A549 (cell line): ENCODE measurements at regions not wholly inside any gene's neighbourhood (a gene's known extent, or its start where the extent isn't known, plus 50 kb on each side); places are given as distances from the start of the nearest gene placed in this dataset.

Experiments used
- ATAC-seq, 2 experiments: fragments of 200-7000 bp in 1 of 2; fragments of >200 bp in 1 of 2; cut with Nextera tagmentation in 1 of 2; cut with Tn5 transposase in 1 of 2; 3 replicates each; pipeline versions ENCODE4 v1.8.0 to v1.9.1; 2018 to 2020; ENCODE audit warnings: mild to moderate bottlenecking in 1 of 2, moderate library complexity in 1 of 2
- CTCF ChIA-PET: fragments of 300-600 bp; sonication (Branson Sonifier 250); formaldehyde crosslinking; extraction: SDS; loops from one replicate; lab custom pipeline; 2021; ENCODE audit warnings: antibody characterized with exemption, inconsistent platforms; lab: Yijun Ruan, JAX
- POLR2A ChIA-PET: fragments of 350-600 bp; formaldehyde crosslinking; extraction: SDS; loops from one replicate; lab custom pipeline; 2021; ENCODE audit warnings: antibody characterized with exemption, inconsistent platforms; lab: Yijun Ruan, JAX
- DNase-seq, 2 experiments: peaks; one replicate each; pipeline versions ENCODE4 v3.0.0 to v3.0.0-alpha.2; 2011 to 2016; ENCODE audit warnings: low read depth in 1 of 2, low spot score in 1 of 2
- FAIRE-seq: peaks from 2 replicates; lab custom pipeline; 2011; peaks lifted over from hg19 to GRCh38; lab: Jason Lieb, UNC
- H3K27ac ChIP-seq, 2 experiments: fragments of >200 bp; sonication (Bioruptor Twin); formaldehyde crosslinking; 3 replicates each; pipeline ENCODE4 v1.5.1; 2016 to 2017
- H3K4me1 ChIP-seq: fragments of >200 bp; sonication (Bioruptor Twin); formaldehyde crosslinking; 3 replicates; pipeline ENCODE4 v1.6.1; 2016
- H3K4me2 ChIP-seq: fragments of >200 bp; sonication (Bioruptor Twin); formaldehyde crosslinking; 3 replicates; pipeline ENCODE4 v1.6.1; 2016
- H3K4me3 ChIP-seq: fragments of >200 bp; sonication (Bioruptor Twin); formaldehyde crosslinking; 3 replicates; pipeline ENCODE4 v1.5.1; 2016
- H3K9me3 ChIP-seq: fragments of >200 bp; sonication (Bioruptor Twin); formaldehyde crosslinking; 3 replicates; pipeline ENCODE4 v1.6.1; 2016
- BHLHE40 ChIP-seq: IDR thresholded peaks from 2 replicates; pipeline ENCODE4 v1.6.1; 2012; ENCODE audit warnings: low read depth, low read length, inconsistent platforms
- CHD2 ChIP-seq: fragments of 150-350 bp; IDR thresholded peaks from 2 replicates; pipeline ENCODE4 v1.6.1; 2014; ENCODE audit warnings: low read length; ENCODE audit not compliant: partially characterized antibody
- CHD4 ChIP-seq: fragments of 200-600 bp; sonication (generic); IDR thresholded peaks from 2 replicates; pipeline ENCODE4 v1.6.1; 2016; ENCODE audit warnings: antibody characterized with exemption, mild to moderate bottlenecking, borderline replicate concordance
- EHF ChIP-seq: fragments of 250-450 bp; sonication (Bioruptor Pico); IDR thresholded peaks from 2 replicates; pipeline ENCODE4 v1.5.0; 2020; ENCODE audit warnings: mild to moderate bottlenecking
- EHMT2 ChIP-seq: fragments of 200-600 bp; sonication (generic); IDR thresholded peaks from 2 replicates; pipeline ENCODE4 v1.6.1; 2016; ENCODE audit warnings: antibody characterized with exemption, low read depth, mild to moderate bottlenecking, moderate library complexity
- FOSL2 ChIP-seq, 2 experiments: fragments of 450-650 bp in 1 of 2; fragments of >200 bp in 1 of 2; sonication (Bioruptor Twin) in 1 of 2; formaldehyde crosslinking; IDR thresholded peaks; 2 replicates each; pipeline versions ENCODE4 v1.5.0 to v1.6.1; 2016 to 2020; ENCODE audit warnings: mild to moderate bottlenecking in 1 of 2, moderate library complexity in 1 of 2
- FOXS1 ChIP-seq: fragments of 250-450 bp; sonication (Bioruptor Pico); IDR thresholded peaks from 2 replicates; pipeline ENCODE4 v1.5.0; 2020; ENCODE audit warnings: mild to moderate bottlenecking, moderate library complexity
- GATA3 ChIP-seq: IDR thresholded peaks from 2 replicates; pipeline ENCODE4 v1.6.1; 2012; ENCODE audit warnings: borderline replicate concordance
- JUNB ChIP-seq: fragments of >200 bp; sonication (Bioruptor Twin); formaldehyde crosslinking; IDR thresholded peaks from 2 replicates; pipeline ENCODE4 v1.6.1; 2016
- MAFK ChIP-seq: fragments of 450-650 bp; IDR thresholded peaks from 2 replicates; pipeline ENCODE4 v1.6.1; 2014; ENCODE audit not compliant: partially characterized antibody
- MAZ ChIP-seq: fragments of 150-350 bp; IDR thresholded peaks from 2 replicates; pipeline ENCODE4 v1.6.1; 2014; ENCODE audit warnings: antibody characterized with exemption, low read depth, low read length, borderline replicate concordance
- NR3C1 ChIP-seq: fragments of >200 bp; sonication (Bioruptor Twin); formaldehyde crosslinking; IDR thresholded peaks from 3 replicates; pipeline ENCODE4 v1.6.1; 2017
- RAD21 ChIP-seq, 2 experiments: fragments of >200 bp in 1 of 2; sonication (Bioruptor Twin) in 1 of 2; formaldehyde crosslinking in 1 of 2; IDR thresholded peaks in 1 of 2; conservative IDR thresholded peaks in 1 of 2; 2 replicates in 1 of 2; 3 replicates in 1 of 2; pipeline ENCODE4 v1.6.1; 2012 to 2018; ENCODE audit warnings: inconsistent platforms in 1 of 2
- RNF2 ChIP-seq: fragments of 200-600 bp; sonication (generic); IDR thresholded peaks from 2 replicates; pipeline ENCODE4 v1.6.1; 2016; ENCODE audit warnings: low read depth, mild to moderate bottlenecking, antibody characterized with exemption, moderate library complexity, borderline replicate concordance
- TFCP2L1 ChIP-seq: fragments of 250-450 bp; sonication (Bioruptor Pico); IDR thresholded peaks from 2 replicates; pipeline ENCODE4 v1.5.0; 2021; ENCODE audit warnings: mild to moderate bottlenecking
- TP53 ChIP-seq: fragments of 250-450 bp; sonication (Bioruptor Pico); IDR thresholded peaks from 2 replicates; pipeline ENCODE4 v1.5.0; 2021; ENCODE audit warnings: mild to moderate bottlenecking, moderate library complexity
- ZFP36 ChIP-seq: fragments of 450-650 bp; IDR thresholded peaks from 2 replicates; pipeline ENCODE4 v1.6.1; 2014; ENCODE audit warnings: borderline replicate concordance; ENCODE audit not compliant: partially characterized antibody
- WGBS: methylation state at CpG from one replicate; pipeline ENCODE4 v1.1.6; 2017; ENCODE audit errors: missing lambda C conversion rate; 5-methylcytosine and 5-hydroxymethylcytosine counted together
- TF ChIP-seq, protein P1 (sequence below): fragments of >200 bp; sonication (Bioruptor Twin); formaldehyde crosslinking; IDR thresholded peaks from 2 replicates; pipeline ENCODE4 v1.6.1; 2016
- TF ChIP-seq, protein P2 (sequence below): fragments of >200 bp; sonication (Bioruptor Twin); formaldehyde crosslinking; IDR thresholded peaks from 3 replicates; pipeline ENCODE4 v1.6.1; 2016
- TF ChIP-seq, protein P3 (sequence below): fragments of 250-450 bp; sonication (Bioruptor Pico); IDR thresholded peaks from 2 replicates; pipeline ENCODE4 v1.5.0; 2021; ENCODE audit warnings: mild to moderate bottlenecking, moderate library complexity, borderline replicate concordance
- TF ChIP-seq, protein P4 (sequence below): fragments of >200 bp; sonication (Bioruptor Twin); formaldehyde crosslinking; IDR thresholded peaks from 3 replicates; pipeline ENCODE4 v1.5.1; 2016
- TF ChIP-seq, protein P5 (sequence below): fragments of 250-450 bp; sonication (Bioruptor Pico); IDR thresholded peaks from 2 replicates; pipeline ENCODE4 v1.5.0; 2020; ENCODE audit warnings: low read depth, mild to moderate bottlenecking, moderate library complexity

DNA sequence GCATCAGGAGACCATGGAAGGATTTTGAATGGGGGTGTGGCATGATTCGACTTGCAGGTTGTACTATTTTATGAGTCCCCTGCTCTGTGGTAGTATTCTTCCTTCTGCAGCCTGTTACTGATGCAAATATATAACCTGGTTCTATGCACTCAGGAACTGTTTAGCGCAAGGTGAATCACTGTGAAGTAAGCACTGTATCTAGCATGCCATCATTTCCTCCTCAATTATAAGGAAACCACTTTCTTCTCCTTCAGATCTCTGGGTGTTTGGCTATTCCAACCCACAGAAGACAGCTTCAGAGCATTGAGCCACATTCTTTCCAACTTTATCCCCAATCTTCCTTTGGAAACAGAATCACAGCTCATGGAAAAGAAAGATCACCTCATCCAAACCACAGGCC, 176.7 kb downstream of the DIPK2A start:
- FAIRE-seq (no peak), DNase-seq (no peak), ATAC-seq (no peak)
- H3K4me1 ChIP-seq = no peaks in the 10 kb centered on the region
- no peak overlapping the region for H3K27ac ChIP-seq
- WGBS = 36% methylated on average over 2 of the region's 2 CpGs
- TF ChIP-seq FOSL2 (IDR thresholded peaks at IDR 0.05) (no peak), FOSL2 (CRISPR knock-in tag; IDR thresholded peaks at IDR 0.05) (no peak), CHD2 (no peak), TFCP2L1 (CRISPR knock-in tag) (no peak)
- no peaks in the 10 kb centered on the region for H3K9me3 ChIP-seq
- CTCF ChIA-PET = no interaction called here
- no peak overlapping the region for H3K4me2 ChIP-seq
- no peak overlapping the region for H3K4me3 ChIP-seq
- POLR2A ChIA-PET = no interaction called here

DNA sequence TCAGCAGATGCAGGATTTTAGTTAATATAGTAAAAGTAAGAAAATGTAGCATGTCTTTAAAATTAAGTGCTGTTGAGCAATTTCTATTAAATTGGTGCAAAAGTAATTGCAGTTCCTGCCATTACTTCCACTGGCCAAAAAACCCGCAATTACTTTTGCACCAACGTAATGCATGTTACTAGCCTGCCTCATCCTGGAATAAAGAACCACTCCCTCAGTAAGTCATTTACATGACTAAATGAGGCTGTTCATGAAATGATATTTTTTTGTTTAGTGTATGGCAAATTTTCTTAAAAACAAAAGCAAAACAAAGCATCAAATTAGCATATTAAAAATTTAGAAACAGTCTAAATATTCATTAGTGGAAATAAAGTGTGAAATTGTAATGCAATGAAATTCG, 180.4 kb downstream of the DIPK2A start:
- DNase-seq (no peak), ATAC-seq (no peak), FAIRE-seq (no peak)
- H3K9me3 ChIP-seq = no peaks in the 10 kb centered on the region
- no peak overlapping the region for H3K4me3 ChIP-seq
- H3K4me1 ChIP-seq = no peaks in the 10 kb centered on the region
- 30% methylated on average over 3 of the region's 3 CpGs for WGBS
- CTCF ChIA-PET = no interaction called here
- POLR2A ChIA-PET = no interaction called here
- no peak for TF ChIP-seq TP53 (CRISPR knock-in tag)
- TF ChIP-seq, all 56 proteins: peak for 0
- H3K4me2 ChIP-seq = no peak overlapping the region
- H3K27ac ChIP-seq = no peak overlapping the region

DNA sequence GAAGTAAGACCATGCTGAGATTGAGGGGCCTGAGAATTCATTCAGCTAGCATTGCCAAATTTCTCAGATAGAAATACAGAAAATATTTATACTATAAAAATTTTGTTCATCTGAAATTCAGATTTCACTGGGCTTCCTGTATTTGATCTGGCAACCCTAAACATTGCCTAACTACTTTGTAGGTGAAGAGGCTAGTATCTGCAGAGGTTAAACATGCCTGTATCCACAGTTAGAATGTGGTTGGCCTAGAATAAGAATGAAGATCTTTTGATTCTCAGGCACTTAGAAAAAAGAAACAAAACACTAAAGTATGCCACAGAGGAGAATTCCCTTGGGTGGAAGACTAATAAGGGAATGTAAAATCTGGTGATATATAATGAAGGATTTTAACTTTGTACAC, 189.0 kb downstream of the DIPK2A start:
- FAIRE-seq (no peak), ATAC-seq (no peak), DNase-seq (no peak)
- TF ChIP-seq TFCP2L1 (CRISPR knock-in tag) = no peak
- no peak for TF ChIP-seq MAZ
- TF ChIP-seq, protein P1, sequence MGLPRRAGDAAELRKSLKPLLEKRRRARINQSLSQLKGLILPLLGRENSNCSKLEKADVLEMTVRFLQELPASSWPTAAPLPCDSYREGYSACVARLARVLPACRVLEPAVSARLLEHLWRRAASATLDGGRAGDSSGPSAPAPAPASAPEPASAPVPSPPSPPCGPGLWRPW = no peak
- no peak for TF ChIP-seq RAD21 (conservative IDR thresholded peaks at IDR 0.05 in 1 of 2, IDR thresholded peaks at IDR 0.05 in 1 of 2)
- TF ChIP-seq, protein P2, sequence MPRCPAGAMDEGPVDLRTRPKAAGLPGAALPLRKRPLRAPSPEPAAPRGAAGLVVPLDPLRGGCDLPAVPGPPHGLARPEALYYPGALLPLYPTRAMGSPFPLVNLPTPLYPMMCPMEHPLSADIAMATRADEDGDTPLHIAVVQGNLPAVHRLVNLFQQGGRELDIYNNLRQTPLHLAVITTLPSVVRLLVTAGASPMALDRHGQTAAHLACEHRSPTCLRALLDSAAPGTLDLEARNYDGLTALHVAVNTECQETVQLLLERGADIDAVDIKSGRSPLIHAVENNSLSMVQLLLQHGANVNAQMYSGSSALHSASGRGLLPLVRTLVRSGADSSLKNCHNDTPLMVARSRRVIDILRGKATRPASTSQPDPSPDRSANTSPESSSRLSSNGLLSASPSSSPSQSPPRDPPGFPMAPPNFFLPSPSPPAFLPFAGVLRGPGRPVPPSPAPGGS = no peak
- no peak for TF ChIP-seq CHD2
- TF ChIP-seq, protein P3, sequence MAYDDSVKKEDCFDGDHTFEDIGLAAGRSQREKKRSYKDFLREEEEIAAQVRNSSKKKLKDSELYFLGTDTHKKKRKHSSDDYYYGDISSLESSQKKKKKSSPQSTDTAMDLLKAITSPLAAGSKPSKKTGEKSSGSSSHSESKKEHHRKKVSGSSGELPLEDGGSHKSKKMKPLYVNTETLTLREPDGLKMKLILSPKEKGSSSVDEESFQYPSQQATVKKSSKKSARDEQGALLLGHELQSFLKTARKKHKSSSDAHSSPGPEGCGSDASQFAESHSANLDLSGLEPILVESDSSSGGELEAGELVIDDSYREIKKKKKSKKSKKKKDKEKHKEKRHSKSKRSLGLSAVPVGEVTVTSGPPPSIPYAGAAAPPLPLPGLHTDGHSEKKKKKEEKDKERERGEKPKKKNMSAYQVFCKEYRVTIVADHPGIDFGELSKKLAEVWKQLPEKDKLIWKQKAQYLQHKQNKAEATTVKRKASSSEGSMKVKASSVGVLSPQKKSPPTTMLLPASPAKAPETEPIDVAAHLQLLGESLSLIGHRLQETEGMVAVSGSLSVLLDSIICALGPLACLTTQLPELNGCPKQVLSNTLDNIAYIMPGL (CRISPR knock-in tag) = no peak
- TF ChIP-seq BHLHE40 = no peak
- TF ChIP-seq EHF = no peak
- ChIA-PET POLR2A (no interaction called here), CTCF (no interaction called here)
- Histone ChIP-seq H3K4me3 (no peak overlapping the region), H3K4me1 (peaks cover 9% of the 10 kb centered on the region; the same call in 2 of the 3 replicates), H3K27ac (no peak overlapping the region), H3K9me3 (0 out of 3 replicates have a peak, but pooled peaks cover 2% of the 10 kb centered on the region), H3K4me2 (no peak overlapping the region)

DNA sequence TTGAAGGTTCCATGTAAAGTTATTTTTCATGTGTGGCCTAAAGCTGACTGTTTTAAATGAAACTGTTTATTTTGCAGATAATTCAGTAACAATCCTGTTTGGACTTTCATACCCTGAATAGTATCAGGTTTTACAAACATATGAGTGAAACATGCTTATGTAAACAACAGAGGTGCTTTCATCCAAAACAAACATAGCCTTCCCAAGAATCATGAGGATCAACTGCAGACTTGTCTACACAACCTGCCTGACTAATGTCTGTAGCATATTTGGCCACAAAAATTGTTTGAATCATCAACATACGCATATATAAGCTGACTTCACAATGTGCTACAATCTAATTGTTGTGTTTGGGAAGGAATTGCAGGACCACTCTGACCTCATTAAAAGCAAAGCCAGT, 190.4 kb downstream of the DIPK2A start:
- FAIRE-seq = no peak
- Histone ChIP-seq H3K4me3 (no peak overlapping the region), H3K9me3 (0 out of 3 replicates have a peak, but pooled peaks cover 2% of the 10 kb centered on the region), H3K4me2 (0 out of 3 replicates have a peak overlapping the region, but pooled peaks have one; percentile 2), H3K4me1 (peaks cover 9% of the 10 kb centered on the region; the same call in 2 of the 3 replicates), H3K27ac (no peak overlapping the region)
- POLR2A ChIA-PET = no interaction called here
- CTCF ChIA-PET = no interaction called here
- DNase-seq = peak; percentile 12 to 67
- WGBS = 0% methylated on average over 1 of the region's 1 CpG
- peak; percentile 59 to 73; a peak in 4 of 6 replicates for ATAC-seq
- TF ChIP-seq NR3C1 (no peak), JUNB (peak; percentile 29; the same call in 1 of the 2 replicates), EHMT2 (no peak), FOXS1 (CRISPR knock-in tag) (0 out of 2 replicates have a peak, but pooled peaks have one; percentile 80), EHF (no peak), RNF2 (no peak), GATA3 (peak; percentile 28; the same call in 1 of the 2 replicates), CHD4 (no peak), ZFP36 (no peak), MAFK (no peak)
- TF ChIP-seq, protein P4, sequence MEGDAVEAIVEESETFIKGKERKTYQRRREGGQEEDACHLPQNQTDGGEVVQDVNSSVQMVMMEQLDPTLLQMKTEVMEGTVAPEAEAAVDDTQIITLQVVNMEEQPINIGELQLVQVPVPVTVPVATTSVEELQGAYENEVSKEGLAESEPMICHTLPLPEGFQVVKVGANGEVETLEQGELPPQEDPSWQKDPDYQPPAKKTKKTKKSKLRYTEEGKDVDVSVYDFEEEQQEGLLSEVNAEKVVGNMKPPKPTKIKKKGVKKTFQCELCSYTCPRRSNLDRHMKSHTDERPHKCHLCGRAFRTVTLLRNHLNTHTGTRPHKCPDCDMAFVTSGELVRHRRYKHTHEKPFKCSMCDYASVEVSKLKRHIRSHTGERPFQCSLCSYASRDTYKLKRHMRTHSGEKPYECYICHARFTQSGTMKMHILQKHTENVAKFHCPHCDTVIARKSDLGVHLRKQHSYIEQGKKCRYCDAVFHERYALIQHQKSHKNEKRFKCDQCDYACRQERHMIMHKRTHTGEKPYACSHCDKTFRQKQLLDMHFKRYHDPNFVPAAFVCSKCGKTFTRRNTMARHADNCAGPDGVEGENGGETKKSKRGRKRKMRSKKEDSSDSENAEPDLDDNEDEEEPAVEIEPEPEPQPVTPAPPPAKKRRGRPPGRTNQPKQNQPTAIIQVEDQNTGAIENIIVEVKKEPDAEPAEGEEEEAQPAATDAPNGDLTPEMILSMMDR = no peak
- TF ChIP-seq, protein P3 (CRISPR knock-in tag) = no peak
- TF ChIP-seq, protein P5, sequence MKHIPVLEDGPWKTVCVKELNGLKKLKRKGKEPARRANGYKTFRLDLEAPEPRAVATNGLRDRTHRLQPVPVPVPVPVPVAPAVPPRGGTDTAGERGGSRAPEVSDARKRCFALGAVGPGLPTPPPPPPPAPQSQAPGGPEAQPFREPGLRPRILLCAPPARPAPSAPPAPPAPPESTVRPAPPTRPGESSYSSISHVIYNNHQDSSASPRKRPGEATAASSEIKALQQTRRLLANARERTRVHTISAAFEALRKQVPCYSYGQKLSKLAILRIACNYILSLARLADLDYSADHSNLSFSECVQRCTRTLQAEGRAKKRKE (CRISPR knock-in tag) = no peak
